ENCODE measurements at regions not wholly inside any gene's neighbourhood (a gene's known extent, or its start where the extent isn't known, plus 50 kb on each side); places are given as distances from the start of the nearest gene placed in this dataset.
"Not testable (repeated sequence)": the region's sequence is repeated elsewhere in the genome, so short reads cannot be mapped to it uniquely, and the experiment has no call there.

GRCh38 chr5:118156181-118156580 lies 832.2 kb downstream of the DTWD2 start:
- H3K27ac Mint-ChIP-seq = no peak overlapping the region
- H3K4me1 Mint-ChIP-seq = no peaks in the 10 kb centered on the region

GRCh38 chr5:118146824-118147223 lies 841.5 kb downstream of the DTWD2 start:
- no peak for ATAC-seq
- DNase-seq = no peak
- no peaks in the 10 kb centered on the region for H3K27me3 Mint-ChIP-seq
- H3K27ac Mint-ChIP-seq = no peak overlapping the region
- H3K36me3 Mint-ChIP-seq (ENCODE audit: low read depth) = no peaks in the 10 kb centered on the region
- no peaks in the 10 kb centered on the region for H3K4me1 Mint-ChIP-seq
- H3K9me3 ChIP-seq (ENCODE audit: control insufficient read depth, low read length, poor library complexity, severe bottlenecking) = no peaks in the 10 kb centered on the region
- no peak overlapping the region for H3K4me3 Mint-ChIP-seq

More at GRCh38 chr5:118156181-118156580, 832.2 kb downstream of the DTWD2 start:
- DNase-seq = no peak
- Mint-ChIP-seq H3K4me3 (no peak overlapping the region), H3K27me3 (no peaks in the 10 kb centered on the region), H3K36me3 (ENCODE audit: low read depth) (no peaks in the 10 kb centered on the region)
- no peaks in the 10 kb centered on the region for H3K9me3 ChIP-seq (ENCODE audit: control insufficient read depth, low read length, poor library complexity, severe bottlenecking)
- ATAC-seq = no peak

- no peak overlapping the region for H3K4me3 Mint-ChIP-seq
- H3K27me3 Mint-ChIP-seq = no peaks in the 10 kb centered on the region
- no peak overlapping the region for H3K27ac Mint-ChIP-seq
- ATAC-seq (no peak), DNase-seq (no peak)
- H3K4me1 Mint-ChIP-seq = no peaks in the 10 kb centered on the region
- H3K36me3 Mint-ChIP-seq (ENCODE audit: low read depth) = no peaks in the 10 kb centered on the region
- H3K9me3 ChIP-seq (ENCODE audit: control insufficient read depth, low read length, poor library complexity, severe bottlenecking) = no peaks in the 10 kb centered on the region
Measured at GRCh38 chr5:118144540-118144939, 843.8 kb downstream of the DTWD2 start.

GRCh38 chr5:118139361-118139760 lies 849.0 kb downstream of the DTWD2 start:
- no peak overlapping the region for H3K27ac Mint-ChIP-seq
- H3K4me3 Mint-ChIP-seq = no peak overlapping the region
- no peaks in the 10 kb centered on the region for H3K9me3 ChIP-seq (ENCODE audit: control insufficient read depth, low read length, poor library complexity, severe bottlenecking)
- H3K27me3 Mint-ChIP-seq = no peaks in the 10 kb centered on the region
- ATAC-seq (no peak), DNase-seq (no peak)
- no peaks in the 10 kb centered on the region for H3K36me3 Mint-ChIP-seq (ENCODE audit: low read depth)
- no peaks in the 10 kb centered on the region for H3K4me1 Mint-ChIP-seq

GRCh38 chr5:118126159-118126558 lies 862.2 kb downstream of the DTWD2 start:
- ATAC-seq (no peak), DNase-seq (no peak)
- no peaks in the 10 kb centered on the region for H3K9me3 ChIP-seq (ENCODE audit: control insufficient read depth, low read length, poor library complexity, severe bottlenecking)
- Mint-ChIP-seq H3K27ac (no peak overlapping the region), H3K4me3 (no peak overlapping the region), H3K4me1 (no peaks in the 10 kb centered on the region), H3K27me3 (no peaks in the 10 kb centered on the region), H3K36me3 (ENCODE audit: low read depth) (no peaks in the 10 kb centered on the region)

- Mint-ChIP-seq H3K4me3 (no peak overlapping the region), H3K36me3 (ENCODE audit: low read depth) (no peaks in the 10 kb centered on the region), H3K27me3 (no peaks in the 10 kb centered on the region), H3K4me1 (no peaks in the 10 kb centered on the region), H3K27ac (no peak overlapping the region)
- no peak for ATAC-seq
- no peaks in the 10 kb centered on the region for H3K9me3 ChIP-seq (ENCODE audit: control insufficient read depth, low read length, poor library complexity, severe bottlenecking)
- DNase-seq = no peak
Measured at GRCh38 chr5:118125687-118126086, 862.7 kb downstream of the DTWD2 start.

GRCh38 chr5:118121258-118121657 lies 867.1 kb downstream of the DTWD2 start:
- H3K4me3 Mint-ChIP-seq = no peak overlapping the region
- no peaks in the 10 kb centered on the region for H3K4me1 Mint-ChIP-seq
- H3K27me3 Mint-ChIP-seq = no peaks in the 10 kb centered on the region
- no peak overlapping the region for H3K27ac Mint-ChIP-seq
- DNase-seq (no peak), ATAC-seq (no peak)
- no peaks in the 10 kb centered on the region for H3K36me3 Mint-ChIP-seq (ENCODE audit: low read depth)
- H3K9me3 ChIP-seq (ENCODE audit: control insufficient read depth, low read length, poor library complexity, severe bottlenecking) = no peaks in the 10 kb centered on the region

- Mint-ChIP-seq H3K4me3 (no peak overlapping the region), H3K27me3 (no peaks in the 10 kb centered on the region), H3K4me1 (no peaks in the 10 kb centered on the region), H3K27ac (no peak overlapping the region), H3K36me3 (ENCODE audit: low read depth) (no peaks in the 10 kb centered on the region)
- no peak for DNase-seq
- ATAC-seq = no peak
- no peaks in the 10 kb centered on the region for H3K9me3 ChIP-seq (ENCODE audit: control insufficient read depth, low read length, poor library complexity, severe bottlenecking)
Measured at GRCh38 chr5:118115791-118116190, 872.6 kb downstream of the DTWD2 start.

- DNase-seq = no peak
- H3K4me1 Mint-ChIP-seq = no peaks in the 10 kb centered on the region
- H3K27ac Mint-ChIP-seq = no peak overlapping the region
- no peak for ATAC-seq
- H3K4me3 Mint-ChIP-seq = no peak overlapping the region
- no peaks in the 10 kb centered on the region for H3K36me3 Mint-ChIP-seq (ENCODE audit: low read depth)
- no peaks in the 10 kb centered on the region for H3K27me3 Mint-ChIP-seq
- no peaks in the 10 kb centered on the region for H3K9me3 ChIP-seq (ENCODE audit: control insufficient read depth, low read length, poor library complexity, severe bottlenecking)
Measured at GRCh38 chr5:118111956-118112355, 876.4 kb downstream of the DTWD2 start.

- H3K27ac Mint-ChIP-seq; DNase-seq; H3K36me3 Mint-ChIP-seq (ENCODE audit: low read depth); H3K9me3 ChIP-seq (ENCODE audit: control insufficient read depth, low read length, poor library complexity, severe bottlenecking); H3K4me3 Mint-ChIP-seq; ATAC-seq; H3K27me3 Mint-ChIP-seq; H3K4me1 Mint-ChIP-seq: not testable (repeated sequence)
Measured at GRCh38 chr5:118107246-118107645, 881.1 kb downstream of the DTWD2 start.

GRCh38 chr5:118098716-118099115 lies 889.6 kb downstream of the DTWD2 start:
- Mint-ChIP-seq H3K4me1 (no peaks in the 10 kb centered on the region), H3K27ac (no peak overlapping the region), H3K27me3 (no peaks in the 10 kb centered on the region), H3K36me3 (ENCODE audit: low read depth) (no peaks in the 10 kb centered on the region), H3K4me3 (no peak overlapping the region)
- H3K9me3 ChIP-seq (ENCODE audit: control insufficient read depth, low read length, poor library complexity, severe bottlenecking) = no peaks in the 10 kb centered on the region
- no peak for DNase-seq
- no peak for ATAC-seq

GRCh38 chr5:118095115-118095514 lies 893.2 kb downstream of the DTWD2 start:
- H3K27me3 Mint-ChIP-seq = no peaks in the 10 kb centered on the region
- no peak for DNase-seq
- H3K36me3 Mint-ChIP-seq (ENCODE audit: low read depth) = no peaks in the 10 kb centered on the region
- ATAC-seq = no peak
- no peak overlapping the region for H3K27ac Mint-ChIP-seq
- H3K4me1 Mint-ChIP-seq = no peaks in the 10 kb centered on the region
- H3K9me3 ChIP-seq (ENCODE audit: control insufficient read depth, low read length, poor library complexity, severe bottlenecking) = no peaks in the 10 kb centered on the region
- H3K4me3 Mint-ChIP-seq = no peak overlapping the region

GRCh38 chr5:118088448-118088847 lies 899.9 kb downstream of the DTWD2 start:
- H3K4me3 Mint-ChIP-seq = no peak overlapping the region
- no peaks in the 10 kb centered on the region for H3K36me3 Mint-ChIP-seq (ENCODE audit: low read depth)
- no peaks in the 10 kb centered on the region for H3K27me3 Mint-ChIP-seq
- ATAC-seq (no peak), DNase-seq (no peak)
- no peaks in the 10 kb centered on the region for H3K9me3 ChIP-seq (ENCODE audit: control insufficient read depth, low read length, poor library complexity, severe bottlenecking)
- no peak overlapping the region for H3K27ac Mint-ChIP-seq
- H3K4me1 Mint-ChIP-seq = no peaks in the 10 kb centered on the region

- H3K9me3 ChIP-seq (ENCODE audit: control insufficient read depth, low read length, poor library complexity, severe bottlenecking) = peaks cover 2% of the 10 kb centered on the region
- no peaks in the 10 kb centered on the region for H3K27me3 Mint-ChIP-seq
- DNase-seq = no peak
Measured at GRCh38 chr5:118076490-118076889, 911.9 kb downstream of the DTWD2 start.

GRCh38 chr5:118070041-118070440 lies 918.3 kb downstream of the DTWD2 start:
- H3K27ac Mint-ChIP-seq = no peak overlapping the region
- H3K27me3 Mint-ChIP-seq = no peaks in the 10 kb centered on the region
- H3K4me3 Mint-ChIP-seq = no peak overlapping the region
- H3K9me3 ChIP-seq (ENCODE audit: control insufficient read depth, low read length, poor library complexity, severe bottlenecking) = no peaks in the 10 kb centered on the region
- H3K36me3 Mint-ChIP-seq (ENCODE audit: low read depth) = no peaks in the 10 kb centered on the region
- no peaks in the 10 kb centered on the region for H3K4me1 Mint-ChIP-seq
- DNase-seq (no peak), ATAC-seq (no peak)

More at GRCh38 chr5:118076490-118076889, 911.9 kb downstream of the DTWD2 start:
- no peak for ATAC-seq
- H3K36me3 Mint-ChIP-seq (ENCODE audit: low read depth) = no peaks in the 10 kb centered on the region
- H3K4me3 Mint-ChIP-seq = no peak overlapping the region
- H3K4me1 Mint-ChIP-seq = no peaks in the 10 kb centered on the region
- H3K27ac Mint-ChIP-seq = no peak overlapping the region

Measured in T-helper 17 cell (primary cell).